ENCODE measurements at regions not wholly inside any gene's neighbourhood (a gene's known extent, or its start where the extent isn't known, plus 50 kb on each side); places are given as distances from the start of the nearest gene placed in this dataset.

DNA sequence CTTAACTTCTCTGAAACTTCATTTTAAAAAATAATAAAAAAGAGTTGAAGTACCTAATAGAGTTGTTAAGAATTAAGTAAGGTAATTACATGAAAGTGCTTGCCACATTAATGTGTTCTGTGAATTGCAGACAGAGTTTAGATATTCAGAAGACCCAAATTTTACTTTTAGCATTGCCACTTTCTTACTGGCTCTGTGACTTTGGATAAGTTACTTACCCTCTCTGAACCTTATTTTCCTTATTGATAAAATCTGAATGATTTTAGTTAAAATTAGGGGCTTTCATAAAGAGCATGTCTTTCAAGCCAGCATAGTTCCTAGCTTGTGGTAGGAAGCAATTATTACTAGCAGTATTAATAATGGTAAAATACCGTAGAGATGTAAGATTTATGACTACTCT is 101.2 kb upstream of the CREB1 start:
- TF ChIP-seq CTCF (conservative IDR thresholded peaks at IDR 0.05; ENCODE audit: low read depth, low read length): no peak
- no peak overlapping the region for H3K4me3 ChIP-seq (ENCODE audit: low read depth, low read length)
- no peak for DNase-seq (ENCODE audit: low read depth)

- no peak for DNase-seq (ENCODE audit: low read depth)
These were observed 97.3 kb upstream of the CREB1 start for GRCh38 chr2:207432453-207432852.

DNA sequence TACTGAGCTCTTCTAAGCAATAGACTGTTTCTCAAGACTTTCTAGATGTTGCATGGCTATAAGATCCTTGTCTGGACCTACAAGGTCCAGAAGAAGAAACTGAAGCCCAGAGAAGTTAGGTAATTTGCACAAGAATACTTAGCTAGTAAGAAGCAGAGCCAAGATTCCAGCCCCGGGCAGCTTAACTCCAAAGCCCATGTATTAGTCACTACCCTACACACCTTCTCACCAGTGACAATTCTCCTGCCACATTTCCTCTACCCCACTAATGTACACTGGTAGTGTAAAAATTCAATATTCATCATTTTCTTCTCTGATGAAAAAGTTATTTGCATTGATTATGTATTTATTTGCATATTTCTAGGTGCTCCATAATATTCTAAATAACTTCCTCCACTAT is 95.5 kb upstream of the CREB1 start:
- H3K4me3 ChIP-seq (ENCODE audit: low read depth, low read length): no peak overlapping the region
- no peak for DNase-seq (ENCODE audit: low read depth)
- TF ChIP-seq CTCF (conservative IDR thresholded peaks at IDR 0.05; ENCODE audit: low read depth, low read length): no peak

More at GRCh38 chr2:207432453-207432852, 97.3 kb upstream of the CREB1 start:
- no peak for TF ChIP-seq CTCF (conservative IDR thresholded peaks at IDR 0.05; ENCODE audit: low read depth, low read length)
- no peak overlapping the region for H3K4me3 ChIP-seq (ENCODE audit: low read depth, low read length)

- no peak for TF ChIP-seq CTCF (conservative IDR thresholded peaks at IDR 0.05; ENCODE audit: low read depth, low read length)
- DNase-seq (ENCODE audit: low read depth): no peak
- no peak overlapping the region for H3K4me3 ChIP-seq (ENCODE audit: low read depth, low read length)
These were observed 94.8 kb upstream of the CREB1 start for GRCh38 chr2:207434899-207435465.

GRCh38 chr2:207437136-207437523 is 92.6 kb upstream of the CREB1 start:
- no peak overlapping the region for H3K4me3 ChIP-seq (ENCODE audit: low read depth, low read length)
- DNase-seq (ENCODE audit: low read depth): no peak
- TF ChIP-seq CTCF (conservative IDR thresholded peaks at IDR 0.05; ENCODE audit: low read depth, low read length): no peak

DNA sequence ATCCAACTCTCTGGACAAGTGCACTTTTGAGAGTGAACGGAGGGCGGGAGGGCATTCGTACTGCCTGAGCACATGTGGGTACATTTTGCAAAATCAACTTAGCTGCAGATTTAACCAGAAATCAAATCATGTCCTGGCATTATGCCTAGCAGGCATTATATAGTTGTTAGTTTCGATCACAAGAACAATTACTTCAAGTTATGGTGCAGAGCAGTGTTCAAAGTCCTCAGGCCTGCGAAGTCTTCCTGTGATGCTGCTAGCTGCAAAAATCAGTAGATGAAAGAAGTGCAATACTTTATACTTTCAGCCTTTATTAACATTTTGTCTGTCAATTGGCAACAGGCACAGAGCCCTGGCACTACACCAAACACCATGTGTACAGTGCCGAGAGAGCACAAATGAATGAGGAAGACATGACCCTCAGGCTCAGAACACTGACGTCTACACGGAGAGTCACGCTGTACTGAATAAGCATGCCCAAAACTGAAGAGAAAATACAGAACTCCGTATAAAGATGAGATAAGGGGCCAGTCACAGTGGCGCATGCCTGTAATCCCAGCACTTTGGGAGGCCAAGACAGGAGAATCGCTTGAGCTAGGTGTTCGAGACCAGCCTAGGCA is 92.1 kb upstream of the CREB1 start:
- H3K4me3 ChIP-seq (ENCODE audit: low read depth, low read length): no peak overlapping the region
- DNase-seq (ENCODE audit: low read depth): no peak
- TF ChIP-seq CTCF (conservative IDR thresholded peaks at IDR 0.05; ENCODE audit: low read depth, low read length): no peak
